Activated CD8-positive, alpha-beta T cell treated with anti-CD3 and anti-CD28 coated beads, Interleukin-2, amount 10 ng/mL, durations not matched to agents 7 days and 5 days (primary cell): ENCODE measurements at regions not wholly inside any gene's neighbourhood (a gene's known extent, or its start where the extent isn't known, plus 50 kb on each side); places are given as distances from the start of the nearest gene placed in this dataset.
"Not testable (repeated sequence)": the region's sequence is repeated elsewhere in the genome, so short reads cannot be mapped to it uniquely, and the experiment has no call there.

Experiments used
- ATAC-seq: fragments of 150-1000 bp; cut with Tn5 transposase; one replicate; pipeline ENCODE4 v1.10.0; 2021; ENCODE audit warnings: moderate library complexity
- CTCF ChIA-PET: fragments of 350-600 bp; sonication (Branson Sonifier 250); formaldehyde crosslinking; loops from one replicate; lab custom pipeline; 2021; ENCODE audit warnings: antibody characterized with exemption; lab: Charles Lee
- POLR2A ChIA-PET: fragments of 350-600 bp; sonication (Branson Sonifier 250); formaldehyde crosslinking; loops from one replicate; lab custom pipeline; 2021; ENCODE audit warnings: antibody characterized with exemption; lab: Charles Lee
- DNase-seq: peaks from one replicate; pipeline ENCODE4 v3.0.0-alpha.2; 2020
- H3K27ac Mint-ChIP-seq: one replicate; pipeline ENCODE4 v1.8.0; 2021; ENCODE audit warnings: mild to moderate bottlenecking, mixed read lengths
- H3K27me3 Mint-ChIP-seq: one replicate; pipeline ENCODE4 v1.8.0; 2021; ENCODE audit warnings: low read depth, mixed read lengths
- H3K36me3 Mint-ChIP-seq: one replicate; pipeline ENCODE4 v1.8.0; 2021; ENCODE audit warnings: low read depth, mixed read lengths
- H3K4me1 Mint-ChIP-seq: one replicate; pipeline ENCODE4 v1.8.0; 2021; ENCODE audit warnings: low read depth, mixed read lengths
- H3K4me3 Mint-ChIP-seq: one replicate; pipeline ENCODE4 v1.8.0; 2021; ENCODE audit warnings: mild to moderate bottlenecking, mixed read lengths
- H3K9me3 Mint-ChIP-seq: one replicate; pipeline ENCODE4 v1.8.0; 2022; ENCODE audit warnings: mixed read lengths; ENCODE audit not compliant: insufficient read depth

DNA sequence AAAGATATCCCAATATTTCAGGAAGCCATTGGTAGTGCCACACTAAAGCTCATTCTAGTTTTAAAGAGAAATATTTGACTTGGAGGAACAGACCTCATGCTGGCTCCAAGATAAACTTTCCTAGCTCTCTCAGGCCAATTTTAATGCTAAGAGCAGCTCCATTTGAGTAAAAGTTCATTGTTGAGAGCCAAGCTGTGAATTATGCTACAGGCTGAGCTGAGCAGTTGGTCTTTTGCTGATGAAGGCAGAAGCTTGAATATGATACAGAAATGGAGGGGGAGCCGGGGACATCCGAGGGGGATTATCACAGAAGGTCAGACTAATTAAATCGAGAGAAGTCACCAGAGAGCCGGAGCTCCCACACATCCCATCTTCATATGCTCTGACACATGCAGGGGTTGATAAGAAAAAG, 175.7 kb upstream of the AUTS2 start:
- no peaks in the 10 kb centered on the region for H3K36me3 Mint-ChIP-seq
- no peaks in the 10 kb centered on the region for H3K27me3 Mint-ChIP-seq
- ChIA-PET CTCF (no interaction called here), POLR2A (no interaction called here)
- peaks cover 6% of the 10 kb centered on the region for H3K9me3 Mint-ChIP-seq
- no peaks in the 10 kb centered on the region for H3K4me1 Mint-ChIP-seq
- H3K27ac Mint-ChIP-seq, result no peak overlapping the region
- ATAC-seq (no peak), DNase-seq (no peak)
- H3K4me3 Mint-ChIP-seq, result no peak overlapping the region

DNA sequence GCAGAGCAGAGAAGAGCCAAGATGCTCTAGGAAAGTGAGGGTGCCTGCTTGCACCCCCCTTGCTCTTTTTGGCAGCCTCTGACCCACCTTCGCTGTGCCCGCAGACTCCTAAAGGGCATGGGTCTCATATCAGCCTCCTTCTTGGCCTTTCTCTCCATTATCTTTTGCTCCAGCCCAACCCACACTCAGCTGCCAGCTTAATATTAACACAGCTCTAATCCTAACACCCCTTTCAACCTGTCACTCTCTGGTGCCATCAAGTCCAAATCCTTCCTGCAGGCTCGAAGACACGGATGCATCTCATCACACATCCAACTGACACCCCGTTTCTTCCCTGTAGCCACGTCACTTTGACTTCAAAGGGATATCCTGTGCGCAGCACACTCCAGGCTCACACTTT, 171.6 kb upstream of the AUTS2 start:
- ChIA-PET CTCF (no interaction called here), POLR2A (no interaction called here)
- Mint-ChIP-seq H3K4me1 (no peaks in the 10 kb centered on the region), H3K9me3 (peaks cover 6% of the 10 kb centered on the region), H3K27ac (no peak overlapping the region), H3K27me3 (peaks cover 7% of the 10 kb centered on the region), H3K36me3 (no peaks in the 10 kb centered on the region), H3K4me3 (no peak overlapping the region)
- ATAC-seq, result no peak
- no peak for DNase-seq

DNA sequence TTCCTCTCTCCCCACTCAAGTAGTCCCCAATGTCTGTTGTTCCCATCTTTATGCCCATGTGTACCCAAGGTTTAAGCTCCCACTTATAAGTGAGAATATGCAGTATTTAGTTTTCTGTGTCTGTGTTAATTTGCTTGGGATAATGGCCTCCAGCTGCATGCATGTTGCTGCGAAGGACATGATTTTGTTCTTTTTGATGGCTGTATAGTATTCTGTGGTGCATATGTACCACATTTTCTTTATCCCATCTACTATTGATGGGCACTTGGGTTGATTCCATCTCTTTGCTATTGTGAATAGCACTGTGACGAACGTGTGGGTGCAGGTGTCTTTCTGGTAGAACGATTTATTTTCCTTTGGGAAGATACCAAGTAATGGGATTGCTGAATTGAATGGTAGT, 170.2 kb upstream of the AUTS2 start:
- DNase-seq, result no peak

DNA sequence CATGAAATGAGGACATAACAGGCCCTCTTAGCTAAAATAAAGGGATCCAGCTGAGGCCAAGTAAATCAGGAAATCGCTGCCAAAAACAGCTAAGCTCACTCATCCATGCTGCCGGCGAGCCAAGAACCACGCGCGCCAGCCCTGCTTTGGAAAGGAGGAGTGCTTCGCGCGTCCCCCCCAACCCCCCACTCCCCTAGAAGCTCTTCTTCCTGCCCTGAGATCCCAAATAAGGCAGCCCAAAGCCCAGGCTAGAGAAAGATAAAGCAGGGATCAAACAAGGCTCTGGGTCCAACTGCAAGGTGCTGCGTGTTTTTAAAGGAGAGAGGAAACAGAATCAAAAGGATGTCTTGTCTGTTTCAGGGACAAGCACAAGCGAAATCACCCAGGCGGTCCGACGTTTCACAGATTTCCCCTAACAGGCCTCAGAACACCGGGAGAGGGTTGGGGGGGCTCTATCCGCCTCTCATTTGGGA, 168.3 kb upstream of the AUTS2 start:
- H3K27ac Mint-ChIP-seq, result no peak overlapping the region
- ChIA-PET CTCF (no interaction called here), POLR2A (interaction anchor here (0.6 kb wide), 1 partner anchor 9 kb away, joined by 3 read pairs; no protein-coding TSS in a partner anchor)
- no peaks in the 10 kb centered on the region for H3K36me3 Mint-ChIP-seq
- DNase-seq (no peak), ATAC-seq (no peak)
- H3K4me3 Mint-ChIP-seq, result no peak overlapping the region
- no peaks in the 10 kb centered on the region for H3K4me1 Mint-ChIP-seq
- peaks cover 11% of the 10 kb centered on the region for H3K9me3 Mint-ChIP-seq
- peaks cover 7% of the 10 kb centered on the region for H3K27me3 Mint-ChIP-seq

More for the DNA sequence above, 170.2 kb upstream of the AUTS2 start:
- CTCF ChIA-PET, result no interaction called here
- POLR2A ChIA-PET, result no interaction called here
- Mint-ChIP-seq H3K4me3 (no peak overlapping the region), H3K4me1 (no peaks in the 10 kb centered on the region), H3K27me3 (peaks cover 7% of the 10 kb centered on the region), H3K9me3 (peaks cover 11% of the 10 kb centered on the region), H3K27ac (no peak overlapping the region), H3K36me3 (no peaks in the 10 kb centered on the region)
- no peak for ATAC-seq

DNA sequence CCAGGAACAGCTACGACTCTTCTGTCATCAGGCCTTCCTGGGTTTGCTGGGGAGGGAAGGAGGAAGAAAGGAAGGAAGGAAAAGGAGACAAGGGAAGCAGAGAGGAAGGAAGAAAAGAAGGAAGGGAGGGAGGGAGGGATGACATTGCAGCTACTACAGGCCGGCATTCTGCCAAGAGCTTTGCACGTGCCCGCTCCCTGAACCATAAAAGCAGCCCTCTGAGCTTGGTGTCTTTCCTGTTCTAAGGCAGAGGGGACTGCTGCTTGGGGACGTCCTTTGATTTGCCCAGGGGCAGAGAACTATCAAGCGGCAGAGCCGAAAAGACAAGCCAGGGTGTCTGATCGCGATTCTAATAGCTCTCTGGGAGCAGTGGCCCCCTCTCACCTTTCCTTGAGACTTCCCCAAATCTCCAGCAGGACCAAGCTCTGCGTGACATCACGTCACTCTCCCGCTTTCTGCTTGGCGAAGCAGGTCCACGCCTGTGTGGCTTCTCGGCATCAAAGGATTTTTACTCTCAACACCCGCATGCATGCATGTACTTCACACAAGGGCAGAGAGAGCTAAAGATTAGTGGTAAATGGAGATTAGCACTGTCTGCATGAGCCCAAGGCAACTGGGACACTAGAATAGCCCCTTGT, 167.8 kb upstream of the AUTS2 start:
- H3K27me3 Mint-ChIP-seq, result peaks cover 7% of the 10 kb centered on the region
- H3K36me3 Mint-ChIP-seq, result no peaks in the 10 kb centered on the region
- ATAC-seq (no peak), DNase-seq (no peak)
- CTCF ChIA-PET, result no interaction called here
- POLR2A ChIA-PET, result interaction anchor here (0.6 kb wide), 1 partner anchor 9 kb away, joined by 3 read pairs; no protein-coding TSS in a partner anchor
- H3K4me1 Mint-ChIP-seq, result no peaks in the 10 kb centered on the region
- no peak overlapping the region for H3K27ac Mint-ChIP-seq
- peaks cover 11% of the 10 kb centered on the region for H3K9me3 Mint-ChIP-seq
- H3K4me3 Mint-ChIP-seq, result no peak overlapping the region

DNA sequence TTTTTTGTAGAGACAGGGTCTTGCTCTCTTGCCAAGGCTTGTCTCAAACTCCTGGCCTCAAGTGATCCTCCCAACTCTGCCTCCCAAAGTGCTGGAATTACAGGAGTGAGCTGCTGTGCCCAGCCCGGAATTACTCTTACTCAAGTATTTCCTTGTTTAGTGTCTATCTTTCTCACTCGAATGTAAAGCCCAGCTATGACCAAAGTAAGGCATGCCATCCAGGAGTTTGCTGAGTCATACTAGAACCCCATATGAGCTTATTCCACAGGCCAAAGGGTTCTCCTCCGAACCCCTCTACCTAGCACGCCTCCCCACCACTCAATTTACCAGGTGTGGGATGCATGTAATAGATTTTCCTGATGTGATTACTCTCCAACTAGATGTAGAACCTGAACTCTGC, 166.6 kb upstream of the AUTS2 start:
- peaks cover 11% of the 10 kb centered on the region for H3K9me3 Mint-ChIP-seq
- no peak overlapping the region for H3K4me3 Mint-ChIP-seq
- CTCF ChIA-PET, result no interaction called here
- POLR2A ChIA-PET, result no interaction called here
- H3K4me1 Mint-ChIP-seq, result no peaks in the 10 kb centered on the region
- H3K36me3 Mint-ChIP-seq, result no peaks in the 10 kb centered on the region
- DNase-seq (no peak), ATAC-seq (no peak)
- no peak overlapping the region for H3K27ac Mint-ChIP-seq
- H3K27me3 Mint-ChIP-seq, result peaks cover 7% of the 10 kb centered on the region

DNA sequence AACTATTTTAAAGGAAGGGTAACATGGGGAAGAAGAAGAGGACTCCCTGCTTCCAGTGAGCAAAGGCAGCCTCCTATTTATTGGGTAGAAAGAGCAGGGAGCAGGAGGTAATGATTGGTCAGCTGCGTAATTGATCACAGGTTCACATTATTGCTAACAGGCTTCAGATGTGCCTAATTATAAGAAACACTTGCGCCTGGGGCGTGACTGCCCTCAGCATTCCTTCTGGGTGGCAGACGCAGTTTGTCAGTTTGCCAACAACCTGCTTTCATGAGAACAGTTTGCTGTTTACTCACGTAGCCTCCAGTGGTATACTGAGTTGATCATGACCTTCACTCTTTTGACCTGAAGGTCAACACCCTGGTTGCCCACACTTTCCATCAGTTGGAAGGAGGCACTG, 166.0 kb upstream of the AUTS2 start:
- H3K36me3 Mint-ChIP-seq, DNase-seq, H3K27me3 Mint-ChIP-seq, H3K4me3 Mint-ChIP-seq, ATAC-seq, POLR2A ChIA-PET, CTCF ChIA-PET, H3K4me1 Mint-ChIP-seq, H3K27ac Mint-ChIP-seq: not testable (repeated sequence)
- peaks cover 11% of the 10 kb centered on the region for H3K9me3 Mint-ChIP-seq

DNA sequence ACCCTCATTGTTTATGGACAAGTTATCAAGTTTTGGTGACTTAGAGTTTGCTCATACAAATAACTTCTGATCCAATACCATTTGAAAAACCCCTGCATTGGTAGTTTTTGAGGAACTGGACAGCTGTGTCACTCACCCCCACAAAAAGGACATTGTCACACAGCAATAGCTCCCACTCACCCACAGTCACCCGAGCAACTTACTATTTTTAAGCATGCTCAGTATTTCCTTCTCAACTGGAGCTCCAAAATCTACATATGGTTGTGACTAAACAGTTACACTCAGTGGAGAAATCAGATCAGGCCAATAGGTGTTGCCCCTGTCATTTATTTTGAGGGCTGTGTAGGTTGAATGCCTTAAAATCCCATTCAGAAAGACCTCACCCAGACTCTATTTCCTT, 165.2 kb upstream of the AUTS2 start:
- no peak for DNase-seq
- H3K27ac Mint-ChIP-seq, result no peak overlapping the region
- ChIA-PET CTCF (no interaction called here), POLR2A (no interaction called here)
- H3K27me3 Mint-ChIP-seq, result peaks cover 7% of the 10 kb centered on the region
- H3K4me1 Mint-ChIP-seq, result no peaks in the 10 kb centered on the region
- ATAC-seq, result no peak
- no peaks in the 10 kb centered on the region for H3K36me3 Mint-ChIP-seq
- no peak overlapping the region for H3K4me3 Mint-ChIP-seq
- H3K9me3 Mint-ChIP-seq, result peaks cover 10% of the 10 kb centered on the region

DNA sequence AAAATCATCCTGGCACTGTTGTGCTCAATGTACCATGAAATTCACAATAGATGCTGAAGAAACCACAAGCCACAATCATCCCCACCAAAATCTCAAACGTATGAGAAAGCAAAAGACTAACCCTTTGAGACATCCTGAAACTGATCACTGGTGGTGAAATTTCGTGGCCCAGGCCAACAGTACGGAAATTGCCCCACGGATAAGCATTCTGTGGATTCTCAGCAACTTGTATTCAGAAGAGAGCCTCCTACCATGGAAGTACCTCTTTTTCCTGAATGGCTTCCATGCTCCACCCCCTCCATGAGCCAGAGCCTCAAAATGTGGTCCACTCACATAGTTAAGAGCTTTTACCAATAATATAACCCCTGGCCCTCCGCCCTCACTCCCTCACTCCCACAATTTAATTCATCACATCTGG, 163.9 kb upstream of the AUTS2 start:
- Mint-ChIP-seq H3K27ac (no peak overlapping the region), H3K4me1 (no peaks in the 10 kb centered on the region), H3K36me3 (no peaks in the 10 kb centered on the region), H3K4me3 (no peak overlapping the region), H3K27me3 (peaks cover 7% of the 10 kb centered on the region), H3K9me3 (peaks cover 5% of the 10 kb centered on the region)
- ChIA-PET CTCF (no interaction called here), POLR2A (no interaction called here)
- no peak for DNase-seq
- no peak for ATAC-seq

DNA sequence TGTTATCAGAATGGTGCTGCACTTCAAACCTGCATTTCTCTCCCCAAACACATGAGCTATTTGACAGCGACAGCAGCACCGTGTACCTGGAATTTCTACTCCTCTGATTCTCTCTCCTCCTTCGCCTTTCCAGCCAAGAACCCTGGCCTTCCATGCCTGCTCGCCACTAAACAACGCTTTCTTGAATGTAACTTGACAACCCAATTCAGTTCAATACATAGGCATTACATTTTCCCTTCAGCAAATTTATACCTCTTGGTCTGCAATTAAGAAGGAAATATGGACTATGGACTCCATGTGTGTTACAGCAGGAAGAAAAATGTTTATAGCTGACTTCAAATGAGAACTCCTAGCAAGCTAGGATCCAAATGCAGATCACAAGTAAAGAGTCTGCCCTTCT, 162.6 kb upstream of the AUTS2 start:
- Mint-ChIP-seq H3K9me3 (peaks cover 8% of the 10 kb centered on the region), H3K36me3 (no peaks in the 10 kb centered on the region), H3K4me1 (no peaks in the 10 kb centered on the region), H3K27me3 (peaks cover 2% of the 10 kb centered on the region), H3K27ac (no peak overlapping the region), H3K4me3 (no peak overlapping the region)
- ATAC-seq, result no peak
- no peak for DNase-seq
- ChIA-PET CTCF (no interaction called here), POLR2A (no interaction called here)

DNA sequence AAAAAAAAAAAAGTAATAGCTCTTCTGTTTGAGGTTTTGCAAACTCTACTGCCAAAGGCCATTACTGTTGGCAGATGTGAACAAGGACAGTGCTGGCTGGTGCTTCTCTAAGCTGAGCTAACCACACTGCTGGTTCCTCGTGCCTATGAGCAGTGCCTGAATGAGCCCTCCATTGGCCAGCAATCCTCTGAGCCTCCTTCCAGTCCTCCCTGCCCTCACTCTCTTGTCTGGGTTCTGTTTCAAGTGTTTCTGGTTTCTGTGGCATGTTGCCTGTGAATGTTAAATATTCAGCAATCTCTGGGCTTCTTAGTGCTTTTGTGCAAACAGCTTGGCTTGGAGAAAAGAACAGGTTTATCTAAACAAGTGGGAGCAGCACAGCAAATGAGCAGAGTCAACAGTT, 161.3 kb upstream of the AUTS2 start:
- no peak for ATAC-seq
- no peaks in the 10 kb centered on the region for H3K36me3 Mint-ChIP-seq
- H3K4me3 Mint-ChIP-seq, result no peak overlapping the region
- H3K9me3 Mint-ChIP-seq, result peaks cover 8% of the 10 kb centered on the region
- no peaks in the 10 kb centered on the region for H3K4me1 Mint-ChIP-seq
- POLR2A ChIA-PET, result no interaction called here
- H3K27me3 Mint-ChIP-seq, result no peaks in the 10 kb centered on the region
- no peak overlapping the region for H3K27ac Mint-ChIP-seq
- CTCF ChIA-PET, result no interaction called here
- no peak for DNase-seq

DNA sequence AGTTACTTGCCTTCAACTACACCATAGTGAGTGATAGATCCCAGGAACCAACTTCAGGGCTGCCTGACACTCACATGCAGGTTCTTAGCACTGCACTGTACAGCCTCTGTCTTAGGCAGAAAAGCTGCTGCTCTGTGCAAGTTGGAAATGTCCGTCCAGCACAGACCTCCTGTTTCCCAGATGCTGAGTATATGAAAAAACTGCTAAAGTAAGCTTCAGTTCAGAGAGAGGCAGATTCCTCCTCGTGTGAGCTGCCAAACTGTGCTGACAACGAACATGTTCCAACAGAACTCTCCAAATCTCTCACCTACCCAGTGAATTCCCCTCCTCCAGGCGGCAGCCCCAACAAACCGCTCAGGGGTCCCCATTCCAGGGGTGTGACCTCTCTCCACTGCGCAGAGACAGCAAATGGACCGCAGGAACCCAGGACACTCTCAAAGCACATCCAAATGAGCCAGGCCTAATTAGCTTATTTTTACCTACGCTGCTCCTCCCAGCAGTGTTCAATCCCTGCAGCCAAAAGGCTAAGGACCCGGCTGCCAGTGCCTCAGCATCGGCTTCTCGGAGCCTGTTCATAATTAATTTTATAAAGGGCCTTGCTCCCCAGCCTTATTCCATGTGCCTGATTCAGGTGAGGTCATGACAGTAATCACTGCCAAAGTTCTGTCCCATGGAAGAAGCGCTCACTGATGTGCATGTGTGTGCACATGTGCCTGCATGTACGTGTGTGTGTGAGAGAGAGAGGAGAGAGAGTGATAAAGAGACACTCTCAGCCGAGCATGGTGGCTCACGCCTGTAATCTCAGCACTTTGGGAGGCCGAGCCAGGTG, 159.5 kb upstream of the AUTS2 start:
- Mint-ChIP-seq H3K36me3 (no peaks in the 10 kb centered on the region), H3K27me3 (no peaks in the 10 kb centered on the region), H3K9me3 (peaks cover 3% of the 10 kb centered on the region), H3K4me3 (no peak overlapping the region), H3K27ac (no peak overlapping the region), H3K4me1 (no peaks in the 10 kb centered on the region)
- POLR2A ChIA-PET, result interaction anchor here (0.6 kb wide), 2 partner anchors 9 to 55 kb away, joined by 3 read pairs; no protein-coding TSS in a partner anchor
- DNase-seq, result no peak
- ATAC-seq, result no peak
- CTCF ChIA-PET, result interaction anchor here (0.6 kb wide), 1 partner anchor 290 kb away, joined by 3 read pairs; no protein-coding TSS in a partner anchor
